ENCODE measurements at regions not wholly inside any gene's neighbourhood (a gene's known extent, or its start where the extent isn't known, plus 50 kb on each side); places are given as distances from the start of the nearest gene placed in this dataset.

GRCh38 chr3:35417080-35417479 is 222.2 kb upstream of the ARPP21 start:
- TF ChIP-seq POLR2A (IDR thresholded peaks at IDR 0.05) (no peak), CTCF (IDR thresholded peaks at IDR 0.05) (no peak)

Data from lower leg skin (tissue), 3 donors.